ENCODE measurements at regions not wholly inside any gene's neighbourhood (a gene's known extent, or its start where the extent isn't known, plus 50 kb on each side); places are given as distances from the start of the nearest gene placed in this dataset.

DNA sequence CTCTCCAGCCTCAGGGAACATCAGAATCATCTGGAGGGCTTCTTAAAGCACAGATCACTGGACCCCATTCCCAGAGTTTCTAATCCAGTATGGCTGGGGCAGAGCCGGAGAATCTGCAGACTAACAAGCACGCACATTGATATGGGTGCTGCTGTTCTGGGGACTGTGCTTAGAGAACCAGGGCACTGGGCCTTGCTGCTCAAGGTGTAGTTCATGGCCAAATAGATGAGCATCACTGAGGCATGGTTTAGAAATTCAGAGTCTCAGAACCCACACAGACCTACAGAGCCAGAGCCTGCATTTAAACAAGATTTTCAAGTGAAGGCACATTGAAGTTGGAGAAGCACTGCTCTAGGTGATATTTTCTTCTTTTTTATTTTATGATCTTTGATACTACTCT is 376.8 kb upstream of the PHF14 start:
- Histone ChIP-seq H3K18ac (ENCODE audit: insufficient read length, low read depth, low read length) (no peak overlapping the region), H2AK5ac (ENCODE audit: insufficient read length, low read length) (no peak overlapping the region), H4K20me1 (ENCODE audit: control insufficient read depth, insufficient read depth, insufficient read length) (no peaks in the 10 kb centered on the region), H3K9me3 (ENCODE audit: control insufficient read depth, low read depth, low read length) (no peaks in the 10 kb centered on the region), H3K4me1 (ENCODE audit: insufficient read depth, low read length) (no peaks in the 10 kb centered on the region), H3K9ac (ENCODE audit: extremely low read depth, insufficient read length, low read length) (no peak overlapping the region), H3T11ph (ENCODE audit: low read length) (no peak overlapping the region), H3K23me2 (ENCODE audit: insufficient read length, low read depth, low read length, poor library complexity, severe bottlenecking) (no peaks in the 10 kb centered on the region), H3K56ac (ENCODE audit: insufficient read length, low read depth, low read length) (no peak overlapping the region), H3K14ac (ENCODE audit: insufficient read depth, low read length) (no peak overlapping the region), H3K23ac (ENCODE audit: insufficient read length, low read depth, low read length) (no peak overlapping the region), H4K8ac (replicated peaks; ENCODE audit: insufficient read length, low read depth, low read length) (no peak overlapping the region), H2BK12ac (ENCODE audit: insufficient read length, low read depth, low read length) (no peak overlapping the region), H3K4ac (ENCODE audit: low read depth, low read length) (no peak overlapping the region), H3K27me3 (ENCODE audit: insufficient read depth, low read length) (no peaks in the 10 kb centered on the region), H2BK120ac (ENCODE audit: low read depth, low read length, poor library complexity, severe bottlenecking) (no peak overlapping the region), H2AFZ (ENCODE audit: low read length) (no peak overlapping the region), H3K27ac (ENCODE audit: insufficient read length, low read depth, low read length) (no peak overlapping the region), H3K4me2 (ENCODE audit: insufficient read depth, insufficient read length, low read length) (no peak overlapping the region), H3K79me2 (ENCODE audit: insufficient read depth, low read length) (no peaks in the 10 kb centered on the region), H3K79me1 (ENCODE audit: insufficient read depth, low read depth, low read length, poor library complexity, severe bottlenecking) (no peaks in the 10 kb centered on the region), H4K91ac (ENCODE audit: insufficient read length, low read depth, low read length) (no peak overlapping the region), H2BK15ac (ENCODE audit: low read depth, low read length) (no peak overlapping the region), H4K5ac (ENCODE audit: insufficient read length, low read depth, low read length) (no peak overlapping the region), H2BK5ac (ENCODE audit: insufficient read length, low read length) (no peak overlapping the region), H2BK20ac (ENCODE audit: low read depth, low read length, poor library complexity, severe bottlenecking) (no peak overlapping the region)
- H3K27ac Mint-ChIP-seq: no peak overlapping the region
- H3K4me3 Mint-ChIP-seq: no peak overlapping the region
- H3K36me3 Mint-ChIP-seq (ENCODE audit: insufficient read depth in 1 of 3, low read depth in 3 of 3): no peaks in the 10 kb centered on the region
- WGBS (ENCODE audit: extremely low coverage, insufficient read length, low lambda C conversion rate): no CpG with 5 or more reads among the region's 2 CpGs
- no peaks in the 10 kb centered on the region for H3K4me1 Mint-ChIP-seq
- H3K9me3 Mint-ChIP-seq: no peaks in the 10 kb centered on the region
- H3K27me3 Mint-ChIP-seq (ENCODE audit: low read depth): no peaks in the 10 kb centered on the region
- TF ChIP-seq, protein P1, sequence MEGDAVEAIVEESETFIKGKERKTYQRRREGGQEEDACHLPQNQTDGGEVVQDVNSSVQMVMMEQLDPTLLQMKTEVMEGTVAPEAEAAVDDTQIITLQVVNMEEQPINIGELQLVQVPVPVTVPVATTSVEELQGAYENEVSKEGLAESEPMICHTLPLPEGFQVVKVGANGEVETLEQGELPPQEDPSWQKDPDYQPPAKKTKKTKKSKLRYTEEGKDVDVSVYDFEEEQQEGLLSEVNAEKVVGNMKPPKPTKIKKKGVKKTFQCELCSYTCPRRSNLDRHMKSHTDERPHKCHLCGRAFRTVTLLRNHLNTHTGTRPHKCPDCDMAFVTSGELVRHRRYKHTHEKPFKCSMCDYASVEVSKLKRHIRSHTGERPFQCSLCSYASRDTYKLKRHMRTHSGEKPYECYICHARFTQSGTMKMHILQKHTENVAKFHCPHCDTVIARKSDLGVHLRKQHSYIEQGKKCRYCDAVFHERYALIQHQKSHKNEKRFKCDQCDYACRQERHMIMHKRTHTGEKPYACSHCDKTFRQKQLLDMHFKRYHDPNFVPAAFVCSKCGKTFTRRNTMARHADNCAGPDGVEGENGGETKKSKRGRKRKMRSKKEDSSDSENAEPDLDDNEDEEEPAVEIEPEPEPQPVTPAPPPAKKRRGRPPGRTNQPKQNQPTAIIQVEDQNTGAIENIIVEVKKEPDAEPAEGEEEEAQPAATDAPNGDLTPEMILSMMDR (conservative IDR thresholded peaks at IDR 0.05): no peak
- DNase-seq: no peak

Data from H9 (cell line).